ENCODE measurements at regions not wholly inside any gene's neighbourhood (a gene's known extent, or its start where the extent isn't known, plus 50 kb on each side); places are given as distances from the start of the nearest gene placed in this dataset.

DNA sequence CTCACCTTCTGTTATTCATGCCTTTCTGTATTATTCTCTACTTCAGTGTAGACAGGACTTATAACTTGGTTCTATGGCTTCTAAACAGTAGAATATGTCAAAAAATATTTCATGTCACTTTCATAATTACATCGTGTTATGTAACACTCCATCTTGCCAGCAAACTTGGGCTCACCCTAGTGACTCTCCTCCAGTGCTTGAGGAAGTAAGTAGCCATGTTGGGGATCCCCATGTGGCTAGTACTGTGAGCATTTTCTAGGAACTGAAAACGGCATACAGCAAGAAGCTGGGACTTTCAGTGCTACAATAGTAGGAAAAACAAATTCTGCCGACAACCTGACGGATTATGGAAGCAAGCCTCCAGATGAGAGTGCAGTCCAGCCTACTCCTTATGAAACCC, 495.6 kb downstream of the SLITRK6 start:
- POLR2A ChIA-PET: no interaction called here

GRCh38 chr13:85298387-85298924, 500.8 kb downstream of the SLITRK6 start:
- Mint-ChIP-seq H3K9me3 (peaks cover 5% of the 10 kb centered on the region), H3K4me3 (no peak overlapping the region), H3K27me3 (no peaks in the 10 kb centered on the region), H3K36me3 (ENCODE audit: low read depth) (no peaks in the 10 kb centered on the region), H3K27ac (no peak overlapping the region), H3K4me1 (no peaks in the 10 kb centered on the region)
- CTCF ChIA-PET: no interaction called here
- ATAC-seq (ENCODE audit: low read depth) (no peak), DNase-seq (no peak)
- TF ChIP-seq, protein P1, sequence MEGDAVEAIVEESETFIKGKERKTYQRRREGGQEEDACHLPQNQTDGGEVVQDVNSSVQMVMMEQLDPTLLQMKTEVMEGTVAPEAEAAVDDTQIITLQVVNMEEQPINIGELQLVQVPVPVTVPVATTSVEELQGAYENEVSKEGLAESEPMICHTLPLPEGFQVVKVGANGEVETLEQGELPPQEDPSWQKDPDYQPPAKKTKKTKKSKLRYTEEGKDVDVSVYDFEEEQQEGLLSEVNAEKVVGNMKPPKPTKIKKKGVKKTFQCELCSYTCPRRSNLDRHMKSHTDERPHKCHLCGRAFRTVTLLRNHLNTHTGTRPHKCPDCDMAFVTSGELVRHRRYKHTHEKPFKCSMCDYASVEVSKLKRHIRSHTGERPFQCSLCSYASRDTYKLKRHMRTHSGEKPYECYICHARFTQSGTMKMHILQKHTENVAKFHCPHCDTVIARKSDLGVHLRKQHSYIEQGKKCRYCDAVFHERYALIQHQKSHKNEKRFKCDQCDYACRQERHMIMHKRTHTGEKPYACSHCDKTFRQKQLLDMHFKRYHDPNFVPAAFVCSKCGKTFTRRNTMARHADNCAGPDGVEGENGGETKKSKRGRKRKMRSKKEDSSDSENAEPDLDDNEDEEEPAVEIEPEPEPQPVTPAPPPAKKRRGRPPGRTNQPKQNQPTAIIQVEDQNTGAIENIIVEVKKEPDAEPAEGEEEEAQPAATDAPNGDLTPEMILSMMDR (IDR thresholded peaks at IDR 0.05): no peak
- POLR2A ChIA-PET: no interaction called here
- intact Hi-C loops (cut with micrococcal nuclease): no loop called here

More for the DNA sequence above, 495.6 kb downstream of the SLITRK6 start:
- CTCF ChIA-PET: no interaction called here
- H3K27me3 Mint-ChIP-seq: no peaks in the 10 kb centered on the region
- no peak overlapping the region for H3K4me3 Mint-ChIP-seq
- no peak for ATAC-seq (ENCODE audit: low read depth)
- no peaks in the 10 kb centered on the region for H3K4me1 Mint-ChIP-seq
- intact Hi-C loops (cut with micrococcal nuclease): no loop called here
- peaks cover 9% of the 10 kb centered on the region for H3K9me3 Mint-ChIP-seq
- no peaks in the 10 kb centered on the region for H3K36me3 Mint-ChIP-seq (ENCODE audit: low read depth)
- TF ChIP-seq, protein P1 (IDR thresholded peaks at IDR 0.05): no peak
- DNase-seq: no peak
- H3K27ac Mint-ChIP-seq: no peak overlapping the region

- CTCF ChIA-PET: no interaction called here
- Mint-ChIP-seq H3K36me3 (ENCODE audit: low read depth) (no peaks in the 10 kb centered on the region), H3K9me3 (peaks cover 4% of the 10 kb centered on the region), H3K27ac (no peak overlapping the region), H3K4me3 (no peak overlapping the region), H3K27me3 (no peaks in the 10 kb centered on the region), H3K4me1 (no peaks in the 10 kb centered on the region)
- DNase-seq (no peak), ATAC-seq (ENCODE audit: low read depth) (no peak)
- intact Hi-C loops (cut with micrococcal nuclease): no loop called here
- POLR2A ChIA-PET: no interaction called here
- TF ChIP-seq, protein P1 (IDR thresholded peaks at IDR 0.05): no peak
Observed at GRCh38 chr13:85288698-85289097, 510.5 kb downstream of the SLITRK6 start.

DNA sequence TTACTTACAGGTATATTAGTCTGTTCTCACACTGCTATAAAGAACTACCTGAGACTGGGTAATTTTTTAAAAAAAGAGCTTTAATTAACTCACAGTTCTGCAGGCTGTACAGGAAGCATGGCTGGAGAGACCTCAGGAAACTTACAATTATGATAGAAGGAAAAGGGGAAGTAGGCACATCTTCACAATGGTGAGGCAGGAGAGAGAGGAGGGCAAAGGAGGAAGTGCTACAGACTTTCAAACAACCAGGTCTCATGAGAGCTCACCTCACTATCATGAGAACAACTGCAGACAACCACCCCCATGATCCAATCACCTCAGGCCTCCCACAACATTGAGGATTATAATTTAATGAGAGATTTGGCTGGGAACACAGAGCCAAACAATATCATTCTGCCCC, 511.7 kb downstream of the SLITRK6 start:
- ChIA-PET POLR2A (no interaction called here), CTCF (no interaction called here)
- H3K4me3 Mint-ChIP-seq: no peak overlapping the region
- intact Hi-C loops (cut with micrococcal nuclease): no loop called here
- ATAC-seq (ENCODE audit: low read depth): no peak
- peaks cover 11% of the 10 kb centered on the region for H3K9me3 Mint-ChIP-seq
- H3K27me3 Mint-ChIP-seq: no peaks in the 10 kb centered on the region
- no peak for DNase-seq
- H3K27ac Mint-ChIP-seq: no peak overlapping the region
- no peaks in the 10 kb centered on the region for H3K36me3 Mint-ChIP-seq (ENCODE audit: low read depth)
- TF ChIP-seq, protein P1 (IDR thresholded peaks at IDR 0.05): no peak
- H3K4me1 Mint-ChIP-seq: no peaks in the 10 kb centered on the region

DNA sequence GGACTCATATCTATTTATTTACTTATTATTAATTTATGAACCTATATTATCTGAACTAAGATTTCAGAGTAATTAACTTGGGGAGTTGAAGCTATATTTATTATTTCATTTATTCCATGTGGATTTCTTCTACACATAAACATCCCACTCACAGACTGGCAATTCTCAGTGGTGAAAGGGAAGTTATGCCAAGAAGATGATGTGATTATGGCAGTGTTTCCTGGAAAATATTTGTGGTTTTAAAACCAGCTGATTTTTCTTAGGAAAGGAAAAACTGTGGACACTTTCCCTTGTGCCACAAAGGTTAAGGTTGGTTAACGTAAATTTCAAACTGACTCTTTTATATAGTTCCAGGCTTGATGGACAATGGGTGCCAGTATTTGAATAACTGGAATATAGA, 513.1 kb downstream of the SLITRK6 start:
- no peak for DNase-seq
- H3K4me3 Mint-ChIP-seq: no peak overlapping the region
- no peaks in the 10 kb centered on the region for H3K36me3 Mint-ChIP-seq (ENCODE audit: low read depth)
- intact Hi-C loops (cut with micrococcal nuclease): no loop called here
- no peaks in the 10 kb centered on the region for H3K4me1 Mint-ChIP-seq
- H3K9me3 Mint-ChIP-seq: peaks cover 15% of the 10 kb centered on the region
- H3K27ac Mint-ChIP-seq: no peak overlapping the region
- TF ChIP-seq, protein P1 (IDR thresholded peaks at IDR 0.05): no peak
- ATAC-seq (ENCODE audit: low read depth): no peak
- H3K27me3 Mint-ChIP-seq: no peaks in the 10 kb centered on the region
- ChIA-PET POLR2A (no interaction called here), CTCF (no interaction called here)

Measured in activated B cell treated with CpG ODN at 0.5 μM for 24 hours (primary cell).